Upper lobe of left lung (tissue), 4 donors: ENCODE measurements at regions not wholly inside any gene's neighbourhood (a gene's known extent, or its start where the extent isn't known, plus 50 kb on each side); places are given as distances from the start of the nearest gene placed in this dataset.

Experiments
- CTCF ChIP-seq, 6 experiments: fragments of 450-650 bp in 4 of 6; fragments of 200-600 bp in 2 of 6; sonication (generic) in 2 of 6; IDR thresholded peaks; one replicate each; pipeline ENCODE4 v1.5.1; 2016 to 2019; ENCODE audit warnings: antibody characterized with exemption in 6 of 6
- POLR2A ChIP-seq, 4 donors: fragments of 450-650 bp; IDR thresholded peaks; one replicate each; pipeline ENCODE4 v1.5.1; 2016 to 2017; ENCODE audit warnings: antibody characterized with exemption in 4 of 4, mild to moderate bottlenecking in 2 of 4

GRCh38 chr6:106796781-106797180 is 167.4 kb downstream of the QRSL1 start:
- TF ChIP-seq CTCF (IDR thresholded peaks at IDR 0.05), result no peak
- TF ChIP-seq POLR2A (IDR thresholded peaks at IDR 0.05), result no peak
